Renal cortical epithelial cell (primary cell): ENCODE measurements at regions not wholly inside any gene's neighbourhood (a gene's known extent, or its start where the extent isn't known, plus 50 kb on each side); places are given as distances from the start of the nearest gene placed in this dataset.

Source experiments
- DNase-seq: peaks from one replicate; pipeline ENCODE4 v3.0.0-alpha.2; 2011; ENCODE audit warnings: low read depth

- DNase-seq, result peak; percentile 85
Observed at GRCh38 chr18:33817096-33817495, 239.1 kb downstream of the ASXL3 start.

DNA sequence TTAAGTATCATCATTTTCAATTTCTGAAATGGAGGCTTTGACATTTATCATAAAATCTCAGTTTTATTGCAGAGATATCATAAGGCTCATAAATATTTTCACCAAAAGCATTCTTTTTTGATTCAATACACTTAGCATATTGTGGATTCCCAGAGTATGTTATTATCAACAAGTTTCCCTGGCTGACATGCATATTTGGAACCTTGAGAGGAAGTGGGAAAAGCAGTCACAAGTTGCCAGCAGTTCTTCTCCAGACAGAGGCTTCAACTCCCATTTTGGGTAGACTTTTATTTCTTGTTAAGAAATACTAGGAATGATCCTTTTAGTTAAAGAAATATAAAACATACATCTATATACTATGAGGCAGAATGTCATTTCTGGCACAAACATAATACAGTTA, 236.5 kb downstream of the ASXL3 start:
- no peak for DNase-seq

DNA sequence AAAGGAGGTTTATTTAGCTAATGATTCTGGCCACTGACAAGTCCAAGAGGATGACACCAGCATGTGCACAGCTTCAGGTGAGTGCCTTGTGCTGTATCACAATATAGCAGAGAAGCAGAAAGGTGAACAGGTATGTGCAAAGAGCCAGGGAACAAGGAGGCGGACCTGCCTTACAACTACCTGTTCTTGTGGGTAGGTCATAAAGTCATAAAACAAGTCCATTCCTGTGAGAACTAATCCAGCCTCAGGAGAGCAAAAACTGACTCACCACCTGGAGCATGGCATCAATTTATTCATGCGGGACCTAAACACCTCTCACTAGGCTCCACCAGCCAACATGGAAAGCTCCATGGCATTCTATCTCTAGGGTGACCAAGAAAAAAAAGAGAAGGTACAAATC, 234.2 kb downstream of the ASXL3 start:
- peak; percentile 76 for DNase-seq

DNA sequence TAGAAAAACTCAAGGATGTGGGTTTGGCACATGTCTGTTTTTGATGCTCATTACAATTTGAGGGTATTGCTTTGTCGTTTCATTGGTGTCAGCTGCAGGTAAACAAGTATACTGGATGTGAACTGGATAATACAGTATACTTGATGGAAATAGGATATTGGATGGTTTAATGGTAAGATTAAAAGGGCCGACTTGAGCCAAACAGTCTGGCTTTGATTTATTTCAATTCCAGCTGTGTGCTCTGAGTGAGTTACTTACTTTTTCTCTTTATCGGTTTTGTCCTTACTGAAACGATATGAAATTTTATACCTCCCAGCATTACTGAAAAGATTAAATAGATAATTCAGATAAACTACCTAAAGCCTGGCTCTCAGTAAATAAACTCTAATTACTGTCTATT, 227.6 kb downstream of the ASXL3 start:
- DNase-seq, result no peak

DNA sequence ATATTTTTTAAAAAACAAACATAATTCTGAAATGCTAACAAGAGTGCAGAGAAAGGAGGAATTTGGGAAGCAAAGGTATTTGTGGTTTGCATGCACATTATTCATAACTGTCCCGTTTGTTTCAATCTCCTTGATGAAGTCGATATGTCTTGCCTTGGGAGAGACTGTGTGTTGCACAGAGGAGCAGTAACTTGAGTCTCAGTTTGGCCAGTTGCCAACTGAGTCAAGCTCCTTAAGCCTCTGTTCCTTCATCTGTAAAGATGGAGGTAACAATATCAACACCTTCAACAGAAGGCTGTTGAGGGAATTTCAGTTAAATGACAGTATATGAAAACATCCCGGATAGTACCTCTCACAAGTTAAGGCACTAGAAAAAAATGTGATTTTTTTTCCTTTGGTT, 226.2 kb downstream of the ASXL3 start:
- DNase-seq, result peak; percentile 62

GRCh38 chr18:33803636-33804035, 225.6 kb downstream of the ASXL3 start:
- DNase-seq, result no peak

DNA sequence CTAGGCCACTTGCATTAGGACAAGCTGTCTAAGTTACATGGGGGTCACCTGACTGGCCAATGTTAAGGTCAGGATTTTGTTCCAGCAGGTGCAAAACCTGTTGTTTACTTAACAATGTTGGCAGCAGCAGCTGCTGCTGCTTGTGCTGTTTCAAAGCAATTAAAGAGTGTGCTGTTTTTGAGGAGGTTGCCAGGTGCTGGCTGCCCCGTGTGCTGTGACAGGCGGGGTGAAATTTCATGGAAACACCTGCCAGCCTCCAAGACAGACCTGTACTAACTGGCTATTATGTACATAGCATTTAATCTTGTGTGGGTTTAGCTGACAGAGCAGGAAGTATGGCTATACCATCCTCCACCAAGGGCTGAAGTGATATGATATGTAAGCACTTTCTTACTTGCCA, 224.9 kb downstream of the ASXL3 start:
- no peak for DNase-seq
